Effector memory CD4-positive, alpha-beta T cell (primary cell): ENCODE measurements at regions not wholly inside any gene's neighbourhood (a gene's known extent, or its start where the extent isn't known, plus 50 kb on each side); places are given as distances from the start of the nearest gene placed in this dataset.

Experiments
- DNase-seq, 3 donors: peaks; one replicate each; pipeline ENCODE4 v3.0.0-alpha.2; 2020
- H3K27ac ChIP-seq: 2 replicates; pipeline ENCODE4 v1.7.0; 2013; ENCODE audit warnings: mild to moderate bottlenecking, low read length, moderate library complexity; ENCODE audit not compliant: insufficient read depth, poor library complexity, severe bottlenecking
- H3K27me3 ChIP-seq: replicated peaks from 2 replicates; pipeline ENCODE4 v1.7.0; 2013; ENCODE audit warnings: mild to moderate bottlenecking, low read length; ENCODE audit not compliant: insufficient read depth, control insufficient read depth, poor library complexity, severe bottlenecking
- H3K36me3 ChIP-seq: 2 replicates; pipeline ENCODE4 v1.7.0; 2013; ENCODE audit warnings: mild to moderate bottlenecking, low read length, moderate library complexity; ENCODE audit not compliant: control insufficient read depth, insufficient read depth
- H3K4me1 ChIP-seq: 2 replicates; pipeline ENCODE4 v1.7.0; 2013; ENCODE audit warnings: low read length, mild to moderate bottlenecking; ENCODE audit not compliant: control insufficient read depth, insufficient read depth, poor library complexity, severe bottlenecking
- H3K4me3 ChIP-seq: 2 replicates; pipeline ENCODE4 v1.7.0; 2013; ENCODE audit warnings: low read length, low read depth, mild to moderate bottlenecking; ENCODE audit not compliant: insufficient read depth, poor library complexity, severe bottlenecking
- H3K9me3 ChIP-seq: 2 replicates; pipeline ENCODE4 v1.7.0; 2013; ENCODE audit warnings: mild to moderate bottlenecking, low read length, moderate library complexity; ENCODE audit not compliant: control insufficient read depth

GRCh38 chr4:189021831-189022230 is 882.6 kb downstream of the TRIML1 start:
- no peaks in the 10 kb centered on the region for H3K36me3 ChIP-seq
- no peak for DNase-seq
- no peak overlapping the region for H3K27ac ChIP-seq

GRCh38 chr4:189022440-189023035 is 883.3 kb downstream of the TRIML1 start:
- no peaks in the 10 kb centered on the region for H3K27me3 ChIP-seq
- no peak for DNase-seq

More at GRCh38 chr4:189021831-189022230, 882.6 kb downstream of the TRIML1 start:
- Histone ChIP-seq H3K27me3 (no peaks in the 10 kb centered on the region), H3K9me3 (no peaks in the 10 kb centered on the region), H3K4me3 (no peak overlapping the region), H3K4me1 (no peaks in the 10 kb centered on the region)

DNA sequence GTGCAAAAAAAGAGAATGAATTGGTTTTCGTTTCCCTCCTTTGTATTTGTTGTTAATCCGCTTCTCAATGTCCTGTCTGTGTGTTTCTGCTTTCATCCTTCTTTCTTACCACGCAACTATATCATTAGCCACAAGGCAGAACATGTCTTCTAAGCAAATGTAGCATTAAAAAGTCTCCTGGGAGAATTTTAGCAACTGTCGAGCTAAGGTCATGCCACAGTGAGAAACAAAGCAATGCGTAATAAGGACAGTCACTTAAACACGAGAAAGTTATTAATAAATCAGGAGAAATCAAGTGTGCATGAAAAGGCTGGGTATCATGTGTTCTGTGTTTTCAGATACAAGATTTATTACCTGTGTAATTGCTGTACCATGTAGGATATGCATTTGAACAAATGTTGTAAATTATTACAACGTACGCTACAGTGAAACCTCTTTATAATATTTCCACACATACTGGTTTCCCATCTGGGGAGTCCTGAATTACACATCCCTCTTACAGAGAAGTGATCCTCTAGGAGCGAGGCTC is 890.8 kb downstream of the TRIML1 start:
- Histone ChIP-seq H3K27ac (no peak overlapping the region), H3K4me3 (no peak overlapping the region), H3K36me3 (no peaks in the 10 kb centered on the region), H3K9me3 (no peaks in the 10 kb centered on the region), H3K27me3 (no peaks in the 10 kb centered on the region), H3K4me1 (no peaks in the 10 kb centered on the region)
- DNase-seq = no peak

More at GRCh38 chr4:189022440-189023035, 883.3 kb downstream of the TRIML1 start:
- H3K9me3 ChIP-seq = no peaks in the 10 kb centered on the region
- no peak overlapping the region for H3K27ac ChIP-seq
- no peaks in the 10 kb centered on the region for H3K4me1 ChIP-seq
- no peak overlapping the region for H3K4me3 ChIP-seq
- H3K36me3 ChIP-seq = no peaks in the 10 kb centered on the region

- no peaks in the 10 kb centered on the region for H3K4me1 ChIP-seq
- no peaks in the 10 kb centered on the region for H3K27me3 ChIP-seq
- H3K4me3 ChIP-seq = no peak overlapping the region
- no peaks in the 10 kb centered on the region for H3K9me3 ChIP-seq
- no peaks in the 10 kb centered on the region for H3K36me3 ChIP-seq
- H3K27ac ChIP-seq = no peak overlapping the region
- no peak for DNase-seq
These were observed 893.5 kb downstream of the TRIML1 start for GRCh38 chr4:189032606-189033338.

DNA sequence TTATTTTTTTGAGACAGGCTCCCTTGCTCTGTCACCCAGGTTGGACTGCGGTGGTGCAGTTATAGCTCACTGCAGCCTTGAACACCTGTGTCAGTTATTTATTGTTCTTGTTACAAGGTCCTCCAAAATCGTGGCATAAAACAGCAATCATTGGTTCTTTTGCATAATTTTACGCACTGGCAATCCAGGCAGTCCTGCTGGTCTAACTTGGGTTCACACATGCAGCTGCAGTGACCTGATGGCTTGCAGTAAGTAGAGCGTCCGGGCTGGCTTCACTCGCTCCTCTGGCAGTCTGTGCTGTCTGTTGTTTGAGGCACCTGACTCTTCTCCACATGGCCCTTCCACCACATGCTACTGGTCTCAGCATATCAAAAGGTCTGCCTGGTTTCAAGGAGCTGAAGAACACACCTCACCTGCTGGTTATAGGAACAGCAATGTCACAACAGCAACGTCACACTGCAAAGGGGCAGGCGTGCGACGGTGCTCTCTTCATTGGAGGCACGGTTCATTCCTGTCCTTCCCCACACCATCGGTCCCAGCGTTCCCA is 894.6 kb downstream of the TRIML1 start:
- Histone ChIP-seq H3K4me3 (no peak overlapping the region), H3K27ac (no peak overlapping the region), H3K36me3 (no peaks in the 10 kb centered on the region), H3K4me1 (no peaks in the 10 kb centered on the region), H3K9me3 (no peaks in the 10 kb centered on the region), H3K27me3 (no peaks in the 10 kb centered on the region)
- no peak for DNase-seq

- no peaks in the 10 kb centered on the region for H3K27me3 ChIP-seq
- no peak for DNase-seq
- H3K9me3 ChIP-seq = no peaks in the 10 kb centered on the region
- no peaks in the 10 kb centered on the region for H3K4me1 ChIP-seq
- H3K4me3 ChIP-seq = no peak overlapping the region
- no peaks in the 10 kb centered on the region for H3K36me3 ChIP-seq
- no peak overlapping the region for H3K27ac ChIP-seq
These were observed 895.9 kb downstream of the TRIML1 start for GRCh38 chr4:189035091-189035490.

DNA sequence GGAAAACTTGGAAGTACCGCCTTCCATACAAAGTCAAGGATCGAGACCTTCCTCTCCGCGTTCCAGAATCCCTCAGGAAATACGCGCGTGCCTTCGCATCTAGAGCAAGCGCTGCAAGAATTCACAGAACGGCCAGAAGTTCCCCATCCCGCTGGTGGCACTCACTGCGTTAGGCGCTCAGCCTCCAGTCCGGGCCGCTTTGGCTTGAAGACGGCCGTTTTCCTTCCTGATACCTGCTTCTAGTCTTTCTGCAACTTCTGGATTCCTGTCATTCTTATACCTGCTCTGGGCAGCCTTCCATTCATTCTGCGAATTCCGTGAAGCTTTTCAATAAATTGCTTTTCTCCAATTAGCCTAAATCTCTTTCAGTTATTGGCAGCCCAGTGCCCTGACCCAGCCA is 896.4 kb downstream of the TRIML1 start:
- DNase-seq = no peak
- H3K4me3 ChIP-seq = no peak overlapping the region
- no peaks in the 10 kb centered on the region for H3K27me3 ChIP-seq
- no peaks in the 10 kb centered on the region for H3K4me1 ChIP-seq
- no peak overlapping the region for H3K27ac ChIP-seq
- H3K36me3 ChIP-seq = no peaks in the 10 kb centered on the region
- no peaks in the 10 kb centered on the region for H3K9me3 ChIP-seq

GRCh38 chr4:189036906-189037305 is 897.7 kb downstream of the TRIML1 start:
- Histone ChIP-seq H3K4me1 (no peaks in the 10 kb centered on the region), H3K4me3 (no peak overlapping the region), H3K9me3 (no peaks in the 10 kb centered on the region), H3K27ac (no peak overlapping the region), H3K36me3 (no peaks in the 10 kb centered on the region), H3K27me3 (no peaks in the 10 kb centered on the region)
- no peak for DNase-seq

- Histone ChIP-seq H3K9me3 (no peaks in the 10 kb centered on the region), H3K4me1 (no peaks in the 10 kb centered on the region), H3K36me3 (no peaks in the 10 kb centered on the region), H3K27me3 (no peaks in the 10 kb centered on the region), H3K4me3 (no peak overlapping the region), H3K27ac (no peak overlapping the region)
- no peak for DNase-seq
These were observed 894.0 kb upstream of the FRG1 start for GRCh38 chr4:189046642-189047041.

DNA sequence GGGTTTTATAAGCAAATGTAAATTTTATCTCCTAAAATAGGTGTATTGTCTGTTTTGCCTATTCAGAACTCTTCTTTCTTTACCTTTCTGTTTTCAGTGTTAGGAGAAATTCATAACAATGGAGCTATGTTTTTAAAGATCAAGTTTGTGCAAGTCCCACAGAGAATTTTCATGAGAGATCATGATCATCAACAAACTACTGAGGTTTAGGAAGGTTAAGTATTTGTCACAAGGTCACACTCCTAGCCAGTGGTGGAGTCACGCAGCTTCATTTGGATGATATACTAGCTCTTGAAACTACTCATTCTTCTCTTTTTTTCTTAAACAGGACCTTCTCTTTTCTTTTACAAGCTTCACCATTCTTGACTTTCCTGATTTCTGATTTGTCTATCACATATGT is 892.6 kb upstream of the FRG1 start:
- H3K27ac ChIP-seq = no peak overlapping the region
- no peaks in the 10 kb centered on the region for H3K4me1 ChIP-seq
- no peaks in the 10 kb centered on the region for H3K9me3 ChIP-seq
- no peak overlapping the region for H3K4me3 ChIP-seq
- no peaks in the 10 kb centered on the region for H3K27me3 ChIP-seq
- H3K36me3 ChIP-seq = no peaks in the 10 kb centered on the region
- no peak for DNase-seq
